ENCODE measurements at regions not wholly inside any gene's neighbourhood (a gene's known extent, or its start where the extent isn't known, plus 50 kb on each side); places are given as distances from the start of the nearest gene placed in this dataset.

DNA sequence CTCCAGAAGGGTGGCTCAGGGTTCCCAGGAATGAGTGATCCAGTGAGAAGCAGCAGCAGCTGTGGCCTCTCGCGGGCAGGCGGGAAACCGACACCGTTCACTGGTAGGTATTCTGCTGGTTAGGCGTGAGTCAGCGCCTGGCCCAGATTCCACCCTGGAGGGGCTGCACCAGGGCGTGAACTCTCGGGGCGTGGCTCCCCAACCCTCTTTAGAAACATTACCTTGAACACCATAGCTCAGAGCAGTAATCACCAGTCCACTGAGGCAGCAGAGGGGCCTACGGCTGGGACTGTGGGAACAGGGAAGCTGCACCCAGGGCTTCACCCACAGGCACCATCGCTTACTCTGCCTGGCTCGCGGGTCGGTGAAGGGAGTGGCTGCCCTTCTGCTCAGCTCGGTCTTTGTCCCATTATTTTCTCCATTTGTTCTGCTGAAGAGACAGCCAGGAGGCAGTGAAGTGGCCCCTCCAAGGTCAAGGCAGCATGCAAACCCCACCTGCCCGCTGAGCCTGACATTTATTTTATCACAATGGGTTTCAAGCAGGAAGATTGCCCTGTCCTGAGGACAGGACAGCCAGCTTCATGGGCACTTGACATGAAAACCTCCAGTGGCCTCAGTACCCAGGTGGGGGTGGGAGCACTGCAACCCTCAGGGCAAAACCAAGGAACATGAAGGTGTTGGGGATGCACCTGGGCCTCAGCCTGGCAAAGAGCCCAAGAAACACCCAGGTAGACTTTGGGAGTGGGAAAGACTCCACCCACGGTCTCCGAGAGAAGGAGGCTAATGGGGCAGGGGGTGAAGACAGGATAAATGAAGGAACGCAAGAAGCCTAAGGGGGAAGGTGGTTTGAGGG lies 51.0 kb upstream of the CD93 start:
- TF ChIP-seq, protein P1, sequence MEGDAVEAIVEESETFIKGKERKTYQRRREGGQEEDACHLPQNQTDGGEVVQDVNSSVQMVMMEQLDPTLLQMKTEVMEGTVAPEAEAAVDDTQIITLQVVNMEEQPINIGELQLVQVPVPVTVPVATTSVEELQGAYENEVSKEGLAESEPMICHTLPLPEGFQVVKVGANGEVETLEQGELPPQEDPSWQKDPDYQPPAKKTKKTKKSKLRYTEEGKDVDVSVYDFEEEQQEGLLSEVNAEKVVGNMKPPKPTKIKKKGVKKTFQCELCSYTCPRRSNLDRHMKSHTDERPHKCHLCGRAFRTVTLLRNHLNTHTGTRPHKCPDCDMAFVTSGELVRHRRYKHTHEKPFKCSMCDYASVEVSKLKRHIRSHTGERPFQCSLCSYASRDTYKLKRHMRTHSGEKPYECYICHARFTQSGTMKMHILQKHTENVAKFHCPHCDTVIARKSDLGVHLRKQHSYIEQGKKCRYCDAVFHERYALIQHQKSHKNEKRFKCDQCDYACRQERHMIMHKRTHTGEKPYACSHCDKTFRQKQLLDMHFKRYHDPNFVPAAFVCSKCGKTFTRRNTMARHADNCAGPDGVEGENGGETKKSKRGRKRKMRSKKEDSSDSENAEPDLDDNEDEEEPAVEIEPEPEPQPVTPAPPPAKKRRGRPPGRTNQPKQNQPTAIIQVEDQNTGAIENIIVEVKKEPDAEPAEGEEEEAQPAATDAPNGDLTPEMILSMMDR (IDR thresholded peaks at IDR 0.05), result no peak
- TF ChIP-seq ZFX (IDR thresholded peaks at IDR 0.05; ENCODE audit: borderline replicate concordance), result no peak

DNA sequence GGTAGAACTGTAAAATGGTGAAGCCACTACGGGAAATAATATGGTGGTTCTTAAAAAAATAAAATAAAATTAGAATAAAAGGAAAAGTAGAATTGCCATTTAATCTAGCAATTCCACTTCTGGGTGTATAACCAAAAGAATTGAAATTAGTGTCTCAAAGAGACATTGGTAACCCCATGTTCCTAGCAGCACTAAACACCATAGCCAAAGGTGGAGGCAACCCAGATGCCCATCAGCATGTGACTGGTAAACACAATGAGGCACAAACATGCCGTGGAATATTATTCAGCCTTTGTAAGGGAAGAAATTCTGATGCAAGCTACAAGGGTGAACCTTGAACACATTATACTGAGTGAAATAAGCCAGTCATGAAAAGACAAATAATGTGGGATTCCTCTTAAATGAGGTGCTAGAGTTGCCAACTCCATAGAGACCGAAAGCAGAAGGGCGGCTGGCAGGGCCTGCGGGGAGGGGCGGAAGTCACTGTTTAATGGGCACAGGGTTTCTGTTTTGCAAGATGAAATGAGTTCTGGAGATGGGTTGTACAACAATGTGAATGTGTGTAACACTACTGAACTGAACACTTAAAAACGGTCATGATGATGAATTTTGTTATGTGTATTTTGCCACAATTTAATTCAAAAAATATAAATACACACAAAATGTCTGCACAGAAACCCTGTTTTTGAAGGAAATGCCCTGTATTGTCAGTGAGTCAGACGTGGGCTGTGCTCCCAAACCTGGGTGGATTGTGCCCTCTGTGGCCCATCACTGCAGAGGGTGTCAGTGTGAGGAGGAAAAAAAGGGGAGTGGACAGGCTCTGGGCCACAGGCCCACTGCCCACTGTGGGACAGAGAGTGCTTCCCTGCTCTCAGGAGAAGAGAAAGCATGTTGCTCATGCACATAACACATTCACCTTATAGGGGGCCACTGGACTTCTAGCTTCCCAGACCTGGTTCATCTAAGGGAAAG lies 49.6 kb upstream of the CD93 start:
- no peak overlapping the region for H3K27ac ChIP-seq
- TF ChIP-seq ZFX (IDR thresholded peaks at IDR 0.05; ENCODE audit: borderline replicate concordance), result no peak
- TF ChIP-seq, protein P1 (IDR thresholded peaks at IDR 0.05), result no peak

More for the DNA sequence above, 51.0 kb upstream of the CD93 start:
- no peak overlapping the region for H3K27ac ChIP-seq

Data from 22Rv1 (cell line).